Activated CD8-positive, alpha-beta memory T cell treated with anti-CD3 and anti-CD28 coated beads, Interleukin-2, amount 50 U/mL, for 24 hours (primary cell): ENCODE measurements at regions not wholly inside any gene's neighbourhood (a gene's known extent, or its start where the extent isn't known, plus 50 kb on each side); places are given as distances from the start of the nearest gene placed in this dataset.
A peak's percentile ranks its signal among the peaks of the same experiment; 100 is the strongest.
"Not testable (repeated sequence)": the region's sequence is repeated elsewhere in the genome, so short reads cannot be mapped to it uniquely, and the experiment has no call there.

ENCODE experiments used
- DNase-seq: peaks from one replicate; pipeline ENCODE4 v3.0.0-alpha.2; 2020; ENCODE audit errors: extremely low read depth

DNA sequence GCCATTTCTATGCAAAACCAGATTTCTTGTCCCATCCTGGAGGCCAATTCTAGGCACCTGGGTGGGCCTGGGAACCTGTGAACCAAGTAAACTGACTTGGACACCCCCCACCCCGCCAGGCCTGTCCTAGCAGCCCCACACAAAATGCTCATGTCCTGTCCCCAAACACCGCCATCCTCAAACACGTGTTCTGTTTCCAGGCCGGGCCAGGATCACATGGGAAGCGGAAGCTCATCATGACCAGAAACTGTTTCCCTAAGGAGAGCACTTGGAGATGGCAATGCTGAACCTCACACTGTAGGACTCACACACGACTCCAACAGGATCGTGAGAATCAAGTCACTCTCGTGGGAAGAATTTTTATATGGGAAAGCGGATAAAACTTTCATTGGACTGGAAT, 78.7 kb upstream of the DRD5 start:
- DNase-seq, result not testable (repeated sequence)

DNA sequence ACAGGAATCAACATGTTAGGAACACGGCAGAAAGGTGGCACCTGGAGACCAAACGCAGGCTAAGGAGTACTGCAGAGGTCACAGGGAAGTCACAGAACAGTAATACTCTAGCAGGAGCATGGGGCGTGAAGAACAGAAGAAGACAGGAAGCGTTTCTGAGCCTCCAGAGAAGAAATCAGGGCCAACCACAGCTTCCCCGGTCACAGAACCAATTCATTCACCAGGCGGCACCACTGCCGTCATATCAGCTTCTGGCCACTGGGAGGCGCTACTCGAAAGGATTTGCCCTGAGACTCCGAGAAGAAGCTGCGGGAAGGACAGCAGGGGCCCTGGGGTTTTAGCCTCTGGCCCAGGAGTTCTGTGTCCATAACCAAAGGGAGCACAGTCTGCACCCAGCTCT, 78.0 kb upstream of the DRD5 start:
- peak; percentile 27 for DNase-seq

- DNase-seq, result not testable (repeated sequence)
Observed at GRCh38 chr4:9704126-9704525, 77.3 kb upstream of the DRD5 start.

DNA sequence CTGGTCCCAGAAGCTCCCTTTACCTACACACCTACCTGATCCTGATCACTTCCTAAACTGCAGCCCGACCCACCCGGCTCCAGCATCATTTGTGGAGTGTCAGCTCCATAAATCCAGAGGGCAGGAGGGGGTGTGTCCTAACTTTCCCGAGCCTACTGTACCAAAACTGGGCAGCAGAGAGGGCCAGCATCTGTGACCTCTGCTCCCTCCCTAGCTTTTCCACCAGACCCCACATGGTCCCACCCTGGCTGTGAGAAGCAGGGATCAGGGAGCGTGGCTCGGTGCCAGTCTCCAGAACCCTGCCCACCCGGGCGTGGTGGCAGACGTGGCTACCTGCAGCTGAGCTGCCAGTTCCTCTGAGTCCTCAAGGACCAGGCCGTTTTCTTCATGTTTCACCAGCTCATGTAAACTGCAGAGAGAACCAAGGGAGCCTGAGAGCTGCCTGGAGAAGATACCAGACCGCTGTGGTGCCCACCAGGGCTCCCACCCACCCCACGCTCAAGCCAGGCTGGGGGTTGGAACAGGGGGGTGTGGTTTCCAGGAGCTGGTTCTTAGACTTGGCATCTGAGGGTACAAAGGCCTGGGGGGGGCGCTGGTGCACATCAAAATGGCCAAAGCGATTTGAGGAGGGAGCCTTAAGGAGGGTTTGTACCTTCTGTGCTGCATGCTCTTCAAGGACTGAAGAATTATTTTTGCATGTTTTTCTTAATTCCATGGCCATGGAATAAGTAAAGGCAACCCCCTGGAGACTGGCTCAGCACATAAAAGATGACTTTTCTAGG, 76.7 kb upstream of the DRD5 start:
- DNase-seq, result no peak

GRCh38 chr4:9707281-9707680, 74.2 kb upstream of the DRD5 start:
- not testable (repeated sequence) for DNase-seq

GRCh38 chr4:9707936-9708335, 73.5 kb upstream of the DRD5 start:
- not testable (repeated sequence) for DNase-seq

- no peak for DNase-seq
Observed at GRCh38 chr4:9709724-9710123, 71.7 kb upstream of the DRD5 start.

GRCh38 chr4:9715271-9715670, 66.2 kb upstream of the DRD5 start:
- DNase-seq, result not testable (repeated sequence)

DNA sequence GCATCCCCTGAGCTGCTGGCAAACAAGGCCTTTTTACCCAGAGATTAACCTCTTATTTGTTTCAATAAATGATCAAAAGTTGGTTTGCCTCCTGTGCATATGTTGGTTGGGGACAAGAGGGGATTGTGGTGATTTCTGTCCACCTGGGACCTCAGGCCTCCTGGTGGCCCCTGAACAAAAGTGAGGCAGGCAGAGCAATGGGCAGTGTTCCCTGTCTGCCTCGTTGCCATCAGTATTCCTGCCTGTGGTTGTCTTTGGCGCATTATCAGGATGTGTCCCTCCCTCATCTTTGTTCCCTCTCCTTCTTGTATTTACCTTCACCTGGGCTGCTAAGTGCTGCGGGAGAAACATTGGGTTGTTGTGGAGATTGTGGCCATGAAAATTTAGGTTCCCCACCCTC, 65.3 kb upstream of the DRD5 start:
- DNase-seq, result no peak

- DNase-seq, result not testable (repeated sequence)
Observed at GRCh38 chr4:9718246-9718939, 63.0 kb upstream of the DRD5 start.

GRCh38 chr4:9722131-9722530, 59.3 kb upstream of the DRD5 start:
- DNase-seq, result not testable (repeated sequence)
